RWPE2 (cell line): ENCODE measurements at regions not wholly inside any gene's neighbourhood (a gene's known extent, or its start where the extent isn't known, plus 50 kb on each side); places are given as distances from the start of the nearest gene placed in this dataset.

ENCODE experiments used
- ATAC-seq: fragments of 200-7000 bp; cut with Tn5 transposase; 3 replicates; pipeline ENCODE4 v1.9.1; 2021; ENCODE audit warnings: low read depth
- DNase-seq: peaks from one replicate; pipeline ENCODE4 v3.0.0-alpha.2; 2020; ENCODE audit warnings: low spot score
- H3K27ac ChIP-seq: fragments of 450-650 bp; 2 replicates; pipeline ENCODE4 v1.5.1; 2017; ENCODE audit warnings: mild to moderate bottlenecking; ENCODE audit not compliant: poor library complexity, severe bottlenecking
- H3K27me3 ChIP-seq: fragments of 250-450 bp; sonication (Bioruptor Pico); 2 replicates; pipeline ENCODE4 v1.5.1; 2021; ENCODE audit warnings: mild to moderate bottlenecking, moderate library complexity; ENCODE audit not compliant: insufficient read depth, poor library complexity, severe bottlenecking
- H3K36me3 ChIP-seq: fragments of 250-450 bp; sonication (Bioruptor Pico); 2 replicates; pipeline ENCODE4 v1.5.1; 2020; ENCODE audit warnings: low read depth, mild to moderate bottlenecking, moderate library complexity
- H3K4me1 ChIP-seq: fragments of 250-450 bp; sonication (Bioruptor Pico); 2 replicates; pipeline ENCODE4 v1.5.1; 2021; ENCODE audit warnings: mild to moderate bottlenecking, moderate library complexity; ENCODE audit not compliant: insufficient read depth, poor library complexity, severe bottlenecking
- H3K4me3 ChIP-seq: fragments of 250-450 bp; sonication (Bioruptor Pico); 2 replicates; pipeline ENCODE4 v1.5.1; 2021; ENCODE audit warnings: mild to moderate bottlenecking, moderate library complexity; ENCODE audit not compliant: severe bottlenecking
- H3K9me3 ChIP-seq: fragments of 250-450 bp; sonication (Bioruptor Pico); 2 replicates; pipeline ENCODE4 v1.5.1; 2021; ENCODE audit warnings: mild to moderate bottlenecking, moderate library complexity; ENCODE audit not compliant: severe bottlenecking
- CTCF ChIP-seq: fragments of 450-650 bp; IDR thresholded peaks from one replicate; pipeline ENCODE4 v1.5.1; 2017; ENCODE audit warnings: mild to moderate bottlenecking, moderate library complexity; ENCODE audit not compliant: poor library complexity, severe bottlenecking

GRCh38 chr2:207444756-207445155 lies 85.0 kb upstream of the CREB1 start:
- ATAC-seq, result no peak
- no peaks in the 10 kb centered on the region for H3K9me3 ChIP-seq
- H3K27me3 ChIP-seq, result no peaks in the 10 kb centered on the region
- H3K4me1 ChIP-seq, result peaks cover 10% of the 10 kb centered on the region
- no peak overlapping the region for H3K27ac ChIP-seq
- H3K4me3 ChIP-seq, result no peak overlapping the region
- no peak for DNase-seq
- TF ChIP-seq CTCF, result no peak
- H3K36me3 ChIP-seq, result no peaks in the 10 kb centered on the region

- no peak overlapping the region for H3K4me3 ChIP-seq
- no peaks in the 10 kb centered on the region for H3K36me3 ChIP-seq
- peaks cover 10% of the 10 kb centered on the region for H3K4me1 ChIP-seq
- ATAC-seq (no peak), DNase-seq (no peak)
- H3K27ac ChIP-seq, result no peak overlapping the region
- no peak for TF ChIP-seq CTCF
- H3K9me3 ChIP-seq, result no peaks in the 10 kb centered on the region
- H3K27me3 ChIP-seq, result no peaks in the 10 kb centered on the region
Observed at GRCh38 chr2:207446653-207447052, 83.1 kb upstream of the CREB1 start.

GRCh38 chr2:207448006-207448405 lies 81.8 kb upstream of the CREB1 start:
- H3K36me3 ChIP-seq, result no peaks in the 10 kb centered on the region
- no peaks in the 10 kb centered on the region for H3K27me3 ChIP-seq
- ATAC-seq (no peak; the same call in 2 of the 3 replicates), DNase-seq (no peak)
- H3K4me3 ChIP-seq, result no peak overlapping the region
- peaks cover 10% of the 10 kb centered on the region for H3K4me1 ChIP-seq
- H3K27ac ChIP-seq, result peak overlapping the region; percentile 21
- TF ChIP-seq CTCF, result no peak
- H3K9me3 ChIP-seq, result no peaks in the 10 kb centered on the region

GRCh38 chr2:207449642-207450165 lies 80.1 kb upstream of the CREB1 start:
- Histone ChIP-seq H3K9me3 (no peaks in the 10 kb centered on the region), H3K36me3 (no peaks in the 10 kb centered on the region), H3K27ac (no peak overlapping the region), H3K27me3 (no peaks in the 10 kb centered on the region), H3K4me1 (peaks cover 10% of the 10 kb centered on the region), H3K4me3 (no peak overlapping the region)
- ATAC-seq (no peak), DNase-seq (no peak)
- no peak for TF ChIP-seq CTCF

DNA sequence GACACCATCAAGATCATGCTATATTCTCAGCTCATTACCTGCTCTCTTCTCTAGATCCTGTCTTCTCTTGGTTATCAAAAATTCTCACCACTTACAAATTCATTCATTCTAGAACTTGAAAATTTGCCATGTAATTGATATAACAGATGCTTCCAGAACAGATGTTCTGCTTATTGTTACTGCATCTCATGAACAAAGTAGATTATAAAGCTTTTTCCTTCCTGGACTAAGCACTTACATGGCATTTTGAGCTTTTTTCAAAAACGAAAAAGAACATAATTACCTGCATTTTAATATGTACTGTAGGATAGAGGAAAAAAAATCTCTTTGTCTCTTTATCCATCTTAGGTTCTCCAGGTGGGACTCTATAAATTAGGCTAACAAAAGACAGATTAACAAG lies 79.6 kb upstream of the CREB1 start:
- Histone ChIP-seq H3K4me3 (no peak overlapping the region), H3K27me3 (no peaks in the 10 kb centered on the region), H3K9me3 (no peaks in the 10 kb centered on the region), H3K36me3 (no peaks in the 10 kb centered on the region), H3K27ac (no peak overlapping the region), H3K4me1 (peaks cover 10% of the 10 kb centered on the region)
- TF ChIP-seq CTCF, result no peak
- ATAC-seq (no peak), DNase-seq (no peak)
